ENCODE measurements at regions not wholly inside any gene's neighbourhood (a gene's known extent, or its start where the extent isn't known, plus 50 kb on each side); places are given as distances from the start of the nearest gene placed in this dataset.

GRCh38 chr12:43155376-43155775, 396.6 kb downstream of the ADAMTS20 start:
- TF ChIP-seq EP300 (IDR thresholded peaks at IDR 0.05) (no peak), POLR2AphosphoS5 (IDR thresholded peaks at IDR 0.05) (no peak)
